ENCODE measurements at regions not wholly inside any gene's neighbourhood (a gene's known extent, or its start where the extent isn't known, plus 50 kb on each side); places are given as distances from the start of the nearest gene placed in this dataset.

DNA sequence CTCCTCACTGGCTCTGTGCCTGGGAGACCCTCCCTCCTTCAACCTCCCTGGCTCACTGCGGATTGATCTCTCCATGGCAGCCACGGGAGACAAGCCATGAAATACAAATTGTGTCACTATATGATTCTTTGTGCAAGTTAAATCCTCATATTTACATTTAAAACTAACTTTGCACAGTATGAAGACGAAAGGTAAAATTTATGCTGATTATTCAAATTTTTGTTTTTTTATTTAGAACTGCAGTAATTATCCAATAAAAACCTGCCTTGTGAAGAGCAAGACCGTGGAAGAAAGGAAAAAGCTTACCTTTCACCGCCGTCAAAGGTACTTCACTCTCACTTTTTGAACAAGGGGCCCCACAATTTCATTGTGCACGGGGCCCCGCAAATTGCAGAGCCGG lies 436.9 kb downstream of the EIPR1 start:
- intact Hi-C loops (cut with DNase I): no loop called here
- TF ChIP-seq POLR2A (IDR thresholded peaks at IDR 0.05; ENCODE audit: low read depth): no peak
- no peak for TF ChIP-seq EP300 (IDR thresholded peaks at IDR 0.05)
- TF ChIP-seq CTCF (IDR thresholded peaks at IDR 0.05): no peak
- no peak for TF ChIP-seq POLR2AphosphoS5 (IDR thresholded peaks at IDR 0.05)
- Histone ChIP-seq H3K27me3 (peaks cover 0 to 35% (median 0%) of the 10 kb centered on the region in 4 donors), H3K36me3 (no peaks in the 10 kb centered on the region), H3K27ac (replicated peaks in 1 of 4) (no peak overlapping the region), H3K4me1 (no peaks in the 10 kb centered on the region), H3K9me3 (peaks cover 0 to 7% (median 0%) of the 10 kb centered on the region in 4 donors), H3K4me3 (no peak overlapping the region)
- 80% methylated on average over 9 of the region's 9 CpGs for WGBS
- no peak for DNase-seq (ENCODE audit: extremely low spot score)

DNA sequence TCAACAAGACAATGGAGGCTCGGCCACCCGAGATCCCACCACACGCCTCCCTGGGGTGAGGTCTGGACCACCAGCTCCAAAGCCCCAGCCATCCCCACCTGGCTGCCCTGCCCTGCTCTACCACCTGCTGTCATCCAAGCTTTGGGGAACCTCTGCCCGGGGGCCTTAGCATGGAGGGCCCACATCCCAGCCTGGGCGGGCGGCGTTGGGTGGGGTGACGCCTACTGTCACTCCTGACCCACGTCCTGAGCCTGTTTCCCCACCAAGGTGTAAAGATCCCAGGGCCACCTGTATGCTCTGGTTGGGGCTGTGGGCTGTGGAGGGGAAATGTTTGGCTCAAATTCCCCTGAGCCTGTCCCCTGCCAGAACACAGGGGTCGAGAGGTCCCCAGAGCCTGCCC lies 437.6 kb downstream of the EIPR1 start:
- H3K36me3 ChIP-seq: no peaks in the 10 kb centered on the region
- no peak overlapping the region for H3K27ac ChIP-seq (replicated peaks in 1 of 4)
- H3K4me1 ChIP-seq: no peaks in the 10 kb centered on the region
- DNase-seq (ENCODE audit: extremely low spot score): no peak
- H3K9me3 ChIP-seq: peaks cover 0 to 4% (median 0%) of the 10 kb centered on the region in 4 donors
- TF ChIP-seq POLR2A (IDR thresholded peaks at IDR 0.05; ENCODE audit: low read depth) (no peak), POLR2AphosphoS5 (IDR thresholded peaks at IDR 0.05) (no peak), EP300 (IDR thresholded peaks at IDR 0.05) (no peak), CTCF (IDR thresholded peaks at IDR 0.05) (no peak)
- H3K4me3 ChIP-seq: no peak overlapping the region
- WGBS: 93% methylated on average over 7 of the region's 10 CpGs
- H3K27me3 ChIP-seq: peaks cover 0 to 35% (median 0%) of the 10 kb centered on the region in 4 donors
- intact Hi-C loops (cut with DNase I): no loop called here

DNA sequence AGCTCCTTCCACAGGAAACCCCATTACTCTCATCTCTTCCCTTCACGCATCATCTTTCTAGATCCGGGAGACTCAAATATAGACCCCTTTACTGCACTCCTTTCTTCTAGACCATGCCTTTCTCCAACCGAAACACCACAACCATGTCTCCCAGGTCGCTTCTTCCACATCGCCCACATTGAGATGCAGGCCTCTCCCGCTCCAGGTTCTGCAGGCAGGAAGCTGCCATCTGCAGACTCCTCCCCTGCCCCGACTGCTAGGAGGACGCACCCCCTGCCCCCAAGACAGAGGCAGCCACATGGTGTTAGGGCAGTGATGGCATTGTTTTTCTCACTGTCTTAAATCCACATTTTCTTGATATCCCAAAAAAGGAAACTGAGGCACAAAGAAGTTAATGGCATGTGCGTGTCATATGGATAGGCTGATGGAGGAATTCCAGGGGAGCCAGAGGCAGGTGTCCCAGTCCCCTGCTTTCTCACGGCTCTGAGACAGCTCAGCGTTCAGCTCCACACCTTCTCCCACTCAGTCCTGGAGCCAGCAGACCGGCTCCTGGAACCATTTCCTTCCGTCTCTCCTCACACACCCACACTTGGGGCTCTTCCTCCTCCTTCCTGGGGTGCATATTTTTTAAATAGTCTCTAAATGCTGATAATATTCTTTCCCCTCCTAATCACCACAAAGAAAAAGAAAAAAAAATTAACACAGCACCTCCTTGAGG lies 438.4 kb downstream of the EIPR1 start:
- TF ChIP-seq EP300 (IDR thresholded peaks at IDR 0.05) (no peak), POLR2A (IDR thresholded peaks at IDR 0.05; ENCODE audit: low read depth) (no peak), POLR2AphosphoS5 (IDR thresholded peaks at IDR 0.05) (no peak), CTCF (IDR thresholded peaks at IDR 0.05) (no peak)
- Histone ChIP-seq H3K27ac (replicated peaks in 1 of 4) (no peak overlapping the region), H3K4me3 (no peak overlapping the region), H3K4me1 (no peaks in the 10 kb centered on the region), H3K9me3 (no peaks in the 10 kb centered on the region), H3K27me3 (peaks cover 0 to 38% (median 0%) of the 10 kb centered on the region in 4 donors), H3K36me3 (no peaks in the 10 kb centered on the region)
- DNase-seq (ENCODE audit: extremely low spot score): peak; percentile 62
- intact Hi-C loops (cut with DNase I): no loop called here
- WGBS: 89% methylated on average over 13 of the region's 13 CpGs

DNA sequence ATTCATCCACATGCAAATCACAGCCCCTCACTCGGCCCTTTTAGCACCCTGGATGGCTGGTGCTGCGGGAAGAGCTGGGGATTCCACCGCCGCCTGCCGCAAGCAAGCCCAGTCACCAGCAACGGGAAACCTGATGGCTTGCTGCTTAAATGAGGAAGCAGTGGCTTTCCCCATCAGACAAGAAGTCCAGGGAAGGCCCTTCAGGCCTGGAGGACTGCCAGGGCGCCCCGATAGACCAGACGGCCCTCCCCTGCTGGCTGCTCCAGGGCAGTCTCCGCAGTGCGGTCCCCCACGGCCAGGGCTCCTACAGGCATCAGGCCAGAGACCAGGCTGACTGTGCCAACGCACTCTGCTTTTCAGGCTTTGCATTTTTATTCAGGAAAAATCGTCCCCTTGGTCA lies 439.1 kb downstream of the EIPR1 start:
- 72% methylated on average over 10 of the region's 14 CpGs for WGBS

More for the DNA sequence above, 439.1 kb downstream of the EIPR1 start:
- intact Hi-C loops (cut with DNase I): no loop called here
- no peaks in the 10 kb centered on the region for H3K9me3 ChIP-seq
- no peak for TF ChIP-seq CTCF (IDR thresholded peaks at IDR 0.05)
- no peak for TF ChIP-seq POLR2AphosphoS5 (IDR thresholded peaks at IDR 0.05)
- TF ChIP-seq POLR2A (IDR thresholded peaks at IDR 0.05; ENCODE audit: low read depth): no peak
- no peak for TF ChIP-seq EP300 (IDR thresholded peaks at IDR 0.05)
- H3K36me3 ChIP-seq: no peaks in the 10 kb centered on the region
- H3K4me1 ChIP-seq: no peaks in the 10 kb centered on the region
- peaks cover 0 to 41% (median 0%) of the 10 kb centered on the region in 4 donors for H3K27me3 ChIP-seq
- no peak overlapping the region for H3K4me3 ChIP-seq
- no peak overlapping the region for H3K27ac ChIP-seq (replicated peaks in 1 of 4)
- DNase-seq (ENCODE audit: extremely low spot score): peak; percentile 75
